GM19043 (cell line): ENCODE measurements at regions not wholly inside any gene's neighbourhood (a gene's known extent, or its start where the extent isn't known, plus 50 kb on each side); places are given as distances from the start of the nearest gene placed in this dataset.

ENCODE experiments used
- ATAC-seq: cut with Tn5 transposase; IDR thresholded peaks from one replicate; pipeline ENCODE4 v1.9.1; 2021; ENCODE audit warnings: low read depth; ENCODE audit not compliant: unreplicated experiment

DNA sequence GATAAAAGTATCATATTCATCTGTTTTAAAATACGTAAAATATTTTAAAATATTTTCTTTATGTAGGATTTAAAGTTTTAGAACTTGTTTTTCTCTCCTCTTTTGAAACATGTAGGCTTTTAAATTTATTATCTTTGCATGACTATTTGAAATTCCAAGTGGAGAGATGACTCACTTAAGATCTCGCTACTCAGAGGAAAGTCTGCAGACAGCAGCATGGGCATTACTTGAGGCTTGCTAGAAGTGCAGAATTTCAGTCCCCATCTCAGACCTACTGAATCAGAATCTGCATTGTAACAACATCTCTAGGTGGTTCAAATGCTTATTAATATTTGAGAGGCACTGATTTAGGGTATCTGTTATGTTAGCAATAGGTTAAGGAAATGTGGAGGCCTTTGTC lies 225.7 kb upstream of the ARX start:
- ATAC-seq: no peak

DNA sequence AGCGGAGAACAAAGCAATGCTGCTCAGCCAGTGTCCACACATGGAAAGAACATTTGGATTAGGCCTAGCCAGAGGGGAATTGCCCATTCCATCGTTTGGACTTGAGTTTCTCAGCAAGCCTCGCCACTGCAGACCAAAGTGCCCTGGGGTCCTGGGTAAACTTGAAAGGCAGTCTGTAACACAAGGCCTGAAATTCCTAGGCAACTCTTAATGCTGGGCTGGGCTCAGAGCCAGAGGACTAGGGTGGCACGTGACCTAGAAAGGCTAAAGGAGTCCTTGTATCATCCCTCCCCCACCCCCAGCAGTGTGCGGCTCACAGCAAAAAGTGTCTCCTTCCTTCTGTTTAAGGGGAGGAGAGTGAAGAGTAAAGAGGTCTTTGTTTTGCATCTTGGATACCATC lies 210.4 kb upstream of the ARX start:
- ATAC-seq: no peak

DNA sequence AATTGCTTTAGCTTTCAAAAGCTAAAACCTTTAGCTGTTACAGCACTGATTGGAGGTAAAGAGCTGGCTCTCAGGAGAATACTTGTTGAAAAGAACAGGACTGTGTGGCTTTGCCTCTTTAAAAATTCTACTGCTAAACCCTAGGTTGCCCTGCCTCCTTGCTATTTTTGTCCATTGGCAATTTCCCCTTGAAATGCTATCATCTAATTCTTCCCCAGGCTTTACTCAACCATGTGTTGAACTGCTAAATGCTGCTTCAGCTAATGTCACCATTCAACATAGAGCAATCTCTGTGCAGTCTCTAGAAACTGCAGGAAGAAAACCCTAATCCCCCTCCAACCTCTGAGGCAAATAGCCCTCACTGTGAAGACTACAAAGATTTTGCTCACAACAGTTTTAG lies 203.7 kb upstream of the ARX start:
- no peak for ATAC-seq

DNA sequence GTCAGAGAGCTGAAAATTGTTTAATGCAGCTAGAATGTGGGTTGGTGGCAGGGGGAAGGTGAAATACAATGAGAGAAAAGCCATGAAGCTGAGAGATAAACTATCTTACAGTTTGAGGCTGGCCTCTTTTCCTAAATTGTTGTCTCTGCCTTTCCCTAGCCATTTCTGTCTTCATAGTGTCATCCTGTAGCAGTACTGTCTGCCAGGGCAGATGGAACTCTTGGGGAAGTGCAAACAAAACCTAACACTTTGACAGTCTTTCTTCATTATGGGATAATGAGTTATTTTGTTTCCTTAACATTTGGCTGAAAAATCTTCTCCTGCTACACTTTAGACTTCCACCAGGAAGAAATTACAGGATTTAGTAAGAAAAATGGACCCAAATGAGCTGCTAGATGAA lies 197.8 kb upstream of the ARX start:
- no peak for ATAC-seq

DNA sequence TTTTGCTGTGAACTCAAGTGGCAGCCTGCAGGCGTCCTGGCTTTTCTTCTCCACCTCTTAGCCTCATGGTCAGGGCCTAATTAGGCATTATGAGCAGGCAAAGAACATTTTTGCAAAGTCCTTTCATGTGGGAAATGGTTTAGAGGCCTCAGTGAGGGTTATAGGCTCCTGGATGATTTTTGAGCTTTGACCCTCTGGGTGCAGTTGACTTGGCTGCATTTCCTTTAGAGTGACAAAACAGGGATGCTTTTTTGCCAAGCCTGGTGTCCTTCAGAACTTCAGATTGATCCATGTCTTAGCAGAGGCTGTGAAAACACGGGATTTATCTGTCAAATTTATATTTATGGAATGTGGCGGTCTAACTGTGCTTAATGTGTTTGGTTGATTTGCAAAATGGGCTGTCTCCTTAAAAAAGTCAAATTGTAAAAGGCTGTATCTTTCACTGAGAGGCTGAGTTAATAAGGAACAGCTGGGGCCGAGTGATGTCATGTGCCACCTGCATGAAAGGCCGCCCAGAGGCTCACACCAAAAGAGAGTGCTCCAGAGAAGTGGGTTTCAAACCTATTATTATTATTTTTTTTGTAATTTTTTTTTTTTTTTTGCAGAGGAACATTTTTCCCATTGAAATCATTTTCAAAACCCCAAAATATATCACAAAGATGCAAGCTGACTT lies 192.2 kb upstream of the ARX start:
- no peak for ATAC-seq

DNA sequence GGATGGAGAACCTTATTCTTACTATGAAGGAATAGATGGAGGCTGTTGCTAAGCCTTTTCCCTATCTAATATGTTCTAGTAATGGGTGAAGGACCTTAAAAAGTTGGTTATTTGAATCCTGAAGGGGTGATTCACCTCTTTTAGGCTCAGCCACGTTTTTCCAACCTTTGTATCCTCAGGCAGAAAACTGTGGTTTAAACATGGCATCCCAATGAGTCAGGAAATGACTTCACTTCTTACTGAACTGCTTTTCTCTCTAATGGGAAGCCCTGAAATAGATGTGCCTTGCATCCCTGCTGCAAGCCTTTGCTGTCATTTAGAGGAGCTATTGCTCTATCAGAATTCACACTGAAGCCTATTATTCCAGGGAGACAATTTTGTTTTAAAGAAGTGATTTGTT lies 191.0 kb upstream of the ARX start:
- ATAC-seq: no peak

DNA sequence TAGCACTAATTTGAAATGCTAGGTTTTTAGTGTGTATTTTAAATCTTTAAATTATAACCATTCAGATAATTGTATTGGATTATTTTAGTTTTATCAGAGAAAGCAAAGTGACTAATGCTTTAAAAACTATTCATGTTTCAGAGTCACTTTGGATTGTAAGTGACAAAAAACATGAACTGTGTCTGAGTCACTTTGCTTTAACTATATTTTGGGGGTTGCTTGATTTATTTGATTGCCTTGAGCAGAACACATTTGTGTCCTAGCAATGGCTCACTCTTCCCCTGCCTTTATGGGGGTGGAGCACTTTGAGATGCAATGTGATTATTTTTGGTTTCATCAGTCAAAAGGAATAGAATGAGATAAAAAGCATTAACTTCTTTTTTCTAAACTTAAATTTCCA lies 188.4 kb upstream of the ARX start:
- no peak for ATAC-seq

DNA sequence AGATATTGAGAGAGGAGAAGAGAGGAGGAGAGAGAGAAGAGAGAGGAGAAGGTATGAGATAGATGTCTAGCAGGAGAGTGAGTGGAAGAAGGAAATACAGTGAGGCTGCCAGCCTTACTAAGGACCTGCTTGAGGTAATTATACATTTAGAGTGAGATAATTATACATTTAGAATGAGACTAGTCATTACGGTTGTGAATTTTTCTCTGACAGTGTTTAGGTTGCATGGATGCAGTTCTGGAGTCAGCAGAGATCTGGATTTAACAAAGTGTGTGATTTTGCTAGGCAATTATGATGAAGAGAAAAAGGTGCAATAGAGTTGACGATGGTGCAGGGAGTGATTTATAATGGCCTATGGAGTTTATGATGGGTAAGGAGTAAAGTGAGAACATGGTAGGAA lies 187.1 kb upstream of the ARX start:
- no peak for ATAC-seq

DNA sequence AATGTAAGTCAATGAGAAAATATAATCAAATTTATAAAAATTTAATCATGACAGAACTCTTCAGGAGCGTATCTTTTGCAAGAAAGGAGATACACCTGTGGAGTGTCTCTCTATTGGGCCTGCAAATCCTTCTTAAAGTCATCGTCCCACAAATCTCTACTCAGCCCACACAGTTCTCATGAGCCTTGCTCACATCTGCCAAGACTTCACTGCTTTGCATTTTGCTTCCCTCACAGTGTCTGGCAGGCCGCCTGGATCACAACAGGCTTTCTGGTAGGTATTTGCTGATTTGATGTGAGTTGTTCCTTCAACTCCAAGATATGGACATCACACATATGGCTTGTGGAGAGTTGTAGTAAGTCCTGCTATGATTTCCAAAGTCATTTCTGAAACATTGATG lies 183.1 kb upstream of the ARX start:
- ATAC-seq: no peak

DNA sequence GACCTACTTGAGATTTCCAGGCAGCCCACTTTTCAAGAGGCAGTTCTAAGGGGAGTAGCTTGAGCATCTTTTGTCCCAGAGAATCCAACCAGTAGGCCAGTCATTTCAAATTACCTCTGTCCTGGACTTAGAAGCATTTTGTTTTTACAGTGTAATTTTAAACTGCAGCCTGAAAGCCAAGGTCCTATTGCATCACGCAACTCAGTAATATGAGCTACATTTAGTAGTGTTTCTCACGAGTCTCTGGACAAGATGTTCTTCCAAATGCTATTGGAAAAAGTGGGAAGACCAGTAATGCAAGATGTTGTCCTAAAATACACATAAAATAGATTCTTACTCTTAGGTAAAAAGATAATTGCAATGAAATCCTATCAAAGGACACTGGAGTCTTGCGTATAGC lies 182.5 kb upstream of the ARX start:
- ATAC-seq: no peak

DNA sequence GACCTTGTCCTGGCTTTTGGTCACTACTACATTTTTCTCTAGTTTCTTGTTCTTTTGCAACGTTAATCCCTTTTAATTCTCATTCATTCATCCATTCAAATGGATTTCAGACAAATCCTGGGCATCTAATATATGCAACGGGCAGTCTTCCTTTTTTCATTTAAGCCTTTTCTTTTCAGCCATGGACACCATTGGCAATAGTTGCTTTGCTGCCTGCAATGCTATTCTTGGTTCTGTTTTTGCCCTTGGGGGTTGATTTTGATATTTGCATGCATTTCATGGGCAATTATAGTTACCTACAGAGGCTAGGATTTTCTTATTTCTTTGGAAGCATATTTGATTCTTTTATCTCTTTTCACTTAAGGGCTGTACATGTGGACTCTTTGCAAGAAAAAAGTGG lies 180.5 kb upstream of the ARX start:
- no peak for ATAC-seq

DNA sequence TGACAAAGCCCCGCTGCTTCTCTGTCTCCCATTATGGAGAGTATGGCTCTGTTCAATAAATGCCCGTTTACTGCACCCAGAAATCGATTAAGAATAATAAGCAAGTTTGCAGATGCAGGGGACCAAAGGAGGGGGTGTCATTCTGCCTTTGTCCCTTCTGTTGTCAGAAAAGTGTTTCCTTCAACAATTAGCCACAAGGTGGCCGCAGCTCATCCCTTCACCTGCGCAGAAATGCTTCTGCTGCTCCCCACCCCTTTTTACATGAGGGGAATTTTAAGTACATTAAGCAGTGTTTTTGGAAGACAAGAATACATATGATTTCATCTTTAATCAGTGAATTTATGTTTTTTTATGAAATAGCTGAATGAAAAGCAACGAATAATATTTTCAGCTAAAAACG lies 175.6 kb upstream of the ARX start:
- no peak for ATAC-seq

DNA sequence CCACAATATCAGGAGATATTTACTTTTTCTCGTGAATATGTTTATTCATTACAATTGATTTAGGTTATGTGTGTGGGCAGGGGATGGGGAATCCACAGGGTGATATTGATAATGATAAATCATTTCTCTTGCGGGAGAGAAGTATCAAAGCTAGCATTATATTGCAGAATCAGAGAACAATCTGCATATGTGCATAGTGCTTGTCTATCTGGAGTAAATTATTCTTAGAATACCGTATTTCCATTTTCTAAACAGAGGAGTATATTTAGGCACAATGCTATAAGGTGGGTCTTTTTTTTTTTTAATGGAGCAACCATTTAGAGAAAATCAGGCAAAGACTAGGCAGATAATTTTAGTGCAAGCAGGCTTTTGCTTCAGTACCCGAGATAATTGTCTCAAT lies 166.0 kb upstream of the ARX start:
- no peak for ATAC-seq

DNA sequence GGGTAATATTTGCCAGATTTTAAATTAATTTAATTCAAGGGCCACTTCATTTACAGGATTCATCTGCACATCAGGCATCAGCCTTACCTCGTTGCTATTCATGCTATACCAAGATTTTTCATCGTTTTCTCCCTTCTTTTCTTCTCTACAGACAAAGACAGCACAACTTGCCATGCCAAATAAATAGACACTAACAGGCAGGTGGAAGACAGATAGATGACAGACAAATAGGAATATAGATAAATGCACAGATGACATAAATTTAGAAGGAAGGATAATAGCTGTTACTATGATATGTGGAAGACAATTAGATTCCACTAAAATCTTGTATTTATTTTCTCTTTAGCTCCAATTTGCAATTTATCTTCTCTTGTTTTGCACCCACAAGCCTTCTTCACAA lies 164.5 kb upstream of the ARX start:
- no peak for ATAC-seq

DNA sequence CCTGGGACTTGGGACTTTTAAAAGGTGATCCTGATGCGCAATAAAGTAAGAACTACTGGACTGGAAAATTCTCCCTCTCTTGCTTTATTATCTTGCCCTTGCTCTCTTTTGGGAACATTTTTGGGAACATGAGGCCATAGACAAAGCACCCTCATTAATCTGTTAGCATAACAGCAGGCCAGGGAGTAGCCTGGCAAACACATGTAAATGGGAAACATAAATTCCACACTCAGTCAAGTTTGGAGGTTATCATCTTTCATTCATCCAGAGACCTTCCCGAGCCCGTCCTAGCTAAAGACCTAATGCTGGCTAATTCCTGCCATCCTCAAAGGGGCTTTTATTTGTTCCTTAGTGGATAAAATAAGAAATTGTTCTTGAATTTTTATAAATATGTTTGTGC lies 162.8 kb upstream of the ARX start:
- ATAC-seq: no peak

DNA sequence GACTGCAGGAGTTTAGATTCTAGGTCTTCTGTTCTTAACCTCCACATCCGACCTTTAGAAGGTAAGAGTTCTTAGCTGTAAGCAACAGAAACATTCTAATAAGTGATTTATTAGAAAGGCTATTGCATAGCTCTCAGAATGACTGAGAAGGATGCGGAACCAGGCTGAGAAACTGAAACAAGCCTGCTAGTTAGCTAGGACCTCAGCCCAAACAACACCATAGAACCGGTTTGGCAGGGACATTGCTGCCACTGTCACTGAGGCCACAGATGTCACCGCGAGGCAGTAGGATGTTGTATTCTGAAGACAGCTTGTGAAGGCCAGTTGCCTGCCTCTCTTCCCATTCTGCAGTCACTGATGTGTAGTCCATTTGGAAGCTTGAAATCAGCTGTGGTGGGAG lies 160.0 kb upstream of the ARX start:
- ATAC-seq: peak; percentile 74

DNA sequence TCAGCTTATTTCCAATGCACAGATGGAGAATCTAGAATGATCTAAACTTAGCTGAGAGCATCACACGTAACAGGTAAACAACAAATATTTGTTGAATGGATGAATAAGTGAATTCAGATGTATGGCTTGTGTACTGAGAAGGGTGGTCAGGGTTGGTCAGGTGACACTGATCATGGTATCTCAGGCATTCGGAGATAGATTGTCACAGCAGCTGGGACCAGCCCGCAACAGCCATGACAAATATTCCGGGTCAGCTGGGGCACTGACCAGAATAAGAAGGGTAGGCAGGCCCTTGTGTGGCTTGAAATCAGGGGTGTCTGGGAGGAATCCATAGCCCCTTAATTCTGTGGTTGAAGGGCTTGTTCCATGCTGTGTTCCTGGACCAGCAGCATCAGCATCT lies 159.4 kb upstream of the ARX start:
- no peak for ATAC-seq

DNA sequence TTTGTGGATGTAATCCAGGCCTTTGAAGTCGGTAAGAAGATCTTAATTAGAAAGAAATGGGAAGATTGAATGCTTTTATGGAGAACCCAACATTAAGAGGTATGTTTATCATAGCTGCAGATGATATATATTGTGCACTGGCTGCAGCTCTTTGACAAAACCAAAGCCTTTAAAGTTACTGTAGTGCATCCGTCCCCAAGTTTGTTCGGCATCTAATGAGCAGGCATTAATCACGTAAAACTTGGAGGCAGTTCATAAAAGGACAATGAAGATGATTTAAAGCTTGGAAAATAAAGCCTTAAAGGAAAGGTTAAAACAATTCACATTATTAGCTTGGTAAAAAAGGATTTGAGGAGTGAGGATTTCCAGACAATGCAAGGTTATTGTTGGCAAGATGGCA lies 150.8 kb upstream of the ARX start:
- ATAC-seq: no peak

DNA sequence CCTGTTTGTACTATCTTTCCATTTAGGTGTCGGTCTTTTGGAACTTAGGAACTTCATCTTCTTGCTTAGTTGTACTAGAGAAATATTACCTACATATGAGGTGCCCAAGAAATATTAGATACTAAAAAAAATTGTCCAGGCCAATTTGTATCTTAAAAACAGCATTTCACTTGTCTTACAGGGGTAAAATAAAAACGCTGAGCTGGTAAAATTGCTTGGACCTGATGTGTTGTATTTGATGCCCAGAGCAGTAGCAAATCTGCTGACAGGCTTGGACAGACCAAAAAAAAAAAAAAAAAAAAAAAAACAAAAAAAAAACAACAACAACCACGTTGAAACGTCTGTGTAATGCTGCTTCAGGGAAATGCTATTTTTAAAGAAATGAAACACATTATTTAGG lies 150.4 kb upstream of the ARX start:
- ATAC-seq: no peak

DNA sequence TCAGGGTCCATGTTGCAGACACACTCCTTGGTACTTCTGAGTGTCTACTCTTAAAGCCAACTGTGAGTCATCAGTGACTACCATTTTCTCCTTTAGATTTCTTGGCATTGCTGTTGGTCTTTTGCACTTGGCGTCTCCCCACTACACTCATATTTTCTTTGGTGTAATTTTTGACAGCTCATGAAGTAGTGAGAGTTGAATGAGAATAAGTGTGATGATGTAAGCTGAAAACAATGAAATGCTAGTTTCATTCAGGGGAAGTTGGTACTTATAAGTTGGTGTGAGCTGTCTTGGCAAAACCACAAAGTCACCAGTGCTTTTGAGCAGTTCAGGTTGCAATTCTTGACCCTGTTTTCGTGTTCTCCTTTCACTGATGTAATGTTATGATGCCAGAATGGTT lies 142.9 kb upstream of the ARX start:
- no peak for ATAC-seq

DNA sequence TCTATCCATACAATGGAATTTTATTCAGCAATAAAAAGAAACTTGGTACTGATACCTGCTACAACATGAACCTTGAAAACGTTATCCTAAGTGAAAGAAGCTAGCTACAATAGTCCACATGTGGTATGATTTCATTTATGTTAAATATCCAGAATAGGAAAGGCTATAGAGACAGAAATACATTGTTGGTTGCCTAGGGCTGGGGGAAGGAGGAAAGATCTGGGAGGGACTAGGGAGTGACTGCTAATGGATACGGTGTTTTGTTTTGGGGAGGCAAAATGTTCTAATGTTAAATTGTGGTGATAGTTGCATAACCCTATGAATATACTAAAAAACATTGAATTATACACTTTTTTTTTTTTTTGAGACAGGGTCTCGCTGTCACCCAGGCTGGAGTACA lies 141.1 kb upstream of the ARX start:
- no peak for ATAC-seq

DNA sequence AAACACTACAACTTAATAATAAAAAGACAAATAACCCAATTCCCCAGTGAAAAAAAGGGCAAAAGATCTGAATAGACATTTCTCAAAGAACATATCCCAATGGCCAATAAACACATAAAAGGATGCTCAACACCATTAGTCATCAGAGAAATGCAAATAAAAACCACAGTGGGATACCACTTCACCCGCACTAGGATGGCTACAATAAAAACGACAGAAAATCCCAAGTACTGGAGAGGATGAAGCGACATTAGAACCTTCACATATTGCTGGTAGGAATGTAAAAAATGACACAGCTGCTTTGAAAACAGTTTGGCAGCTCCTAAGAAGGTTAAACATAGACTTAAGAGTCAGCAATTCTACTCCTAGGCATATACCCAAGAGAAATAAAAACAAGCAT lies 140.6 kb upstream of the ARX start:
- no peak for ATAC-seq

DNA sequence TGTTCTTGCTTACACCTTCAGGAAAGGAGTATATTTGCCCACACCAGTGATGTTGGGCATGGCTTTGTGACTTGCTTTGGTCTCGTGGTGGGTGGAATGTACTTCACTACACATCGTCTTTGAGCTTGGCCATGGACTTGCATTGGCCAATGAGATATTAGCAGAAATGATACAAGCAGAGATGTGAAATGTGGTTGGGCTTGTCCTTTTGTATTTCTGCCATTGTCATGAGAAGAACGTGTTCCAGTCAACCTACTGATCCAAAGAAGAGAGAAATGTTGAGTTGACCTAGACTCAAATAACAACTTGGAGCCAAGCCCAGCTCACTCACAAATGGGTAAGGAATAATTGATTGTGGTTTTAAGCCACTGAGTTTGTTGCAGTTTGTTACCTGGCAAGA lies 138.4 kb upstream of the ARX start:
- ATAC-seq: no peak
